Tibial nerve (tissue), 4 donors: ENCODE measurements at regions not wholly inside any gene's neighbourhood (a gene's known extent, or its start where the extent isn't known, plus 50 kb on each side); places are given as distances from the start of the nearest gene placed in this dataset.

ENCODE experiments used
- DNase-seq, 2 donors: peaks; one replicate each; pipeline ENCODE4 v3.0.0-alpha.2; 2019; ENCODE audit warnings: low spot score in 2 of 2
- H3K27ac ChIP-seq, 4 donors: fragments of 200-600 bp; sonication (generic) in 3 of 4; one replicate each; pipeline ENCODE4 v1.5.1; 2017 to 2019; ENCODE audit warnings: mild to moderate bottlenecking in 1 of 4
- H3K27me3 ChIP-seq, 2 donors: fragments of 200-600 bp; sonication (generic) in 1 of 2; one replicate each; pipeline versions ENCODE4 v1.5.1 to v1.6.0; 2017 to 2019
- H3K36me3 ChIP-seq, 3 donors: fragments of 200-600 bp; sonication (generic); one replicate each; pipeline ENCODE4 v1.5.1; 2018 to 2019
- H3K4me1 ChIP-seq, 4 donors: fragments of 200-600 bp; sonication (generic) in 3 of 4; one replicate each; pipeline ENCODE4 v1.5.1; 2017 to 2019
- H3K4me3 ChIP-seq, 4 donors: fragments of 200-600 bp; sonication (generic) in 3 of 4; one replicate each; pipeline ENCODE4 v1.5.1; 2017 to 2019; ENCODE audit warnings: mild to moderate bottlenecking in 1 of 4, moderate library complexity in 1 of 4
- H3K9me3 ChIP-seq, 4 donors: fragments of 200-600 bp; sonication (generic) in 3 of 4; one replicate each; pipeline ENCODE4 v1.5.1; 2017 to 2019
- EP300 ChIP-seq, 2 donors: sonication (generic); formaldehyde crosslinking; IDR thresholded peaks; one replicate each; pipeline ENCODE4 v1.6.1; 2017; ENCODE audit warnings: antibody characterized with exemption in 2 of 2, mild to moderate bottlenecking in 1 of 2
- POLR2A ChIP-seq, 2 donors: fragments of 450-650 bp; IDR thresholded peaks; one replicate each; pipeline ENCODE4 v1.6.1; 2017; ENCODE audit warnings: antibody characterized with exemption in 2 of 2, mild to moderate bottlenecking in 2 of 2, moderate library complexity in 2 of 2
- WGBS, 2 donors: methylation state at CpG; one replicate each; pipeline ENCODE4 v1.1.5; 2018; 5-methylcytosine and 5-hydroxymethylcytosine counted together
- TF ChIP-seq, protein P1 (sequence below), 5 experiments: fragments of 200-600 bp in 3 of 5; fragments of 450-650 bp in 2 of 5; sonication (generic) in 3 of 5; IDR thresholded peaks; one replicate each; pipeline ENCODE4 v1.5.1; 2016 to 2019; ENCODE audit warnings: antibody characterized with exemption in 5 of 5, mild to moderate bottlenecking in 3 of 5, moderate library complexity in 2 of 5

DNA sequence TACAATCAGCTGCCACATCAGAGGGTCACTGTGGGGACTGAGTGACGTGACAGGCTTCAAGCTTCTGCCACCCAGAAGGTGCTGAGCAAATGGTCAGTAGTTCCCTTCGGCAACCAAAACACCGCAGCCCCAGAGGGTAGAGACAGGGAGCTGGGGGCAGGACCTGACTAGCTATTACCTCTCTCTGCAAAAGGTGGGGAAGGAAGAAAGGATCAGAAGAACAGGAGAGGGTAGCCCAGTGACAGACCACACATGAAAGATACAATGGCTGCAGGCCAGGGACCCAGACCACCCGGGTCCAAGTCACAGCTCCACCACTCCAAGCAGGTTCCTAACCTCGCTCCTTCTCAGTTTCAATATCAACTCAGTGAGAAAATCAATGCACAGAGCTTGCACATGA is 377.1 kb downstream of the NPHP4 start:
- 65 to 73% methylated on average over 5 of the region's 5 CpGs for WGBS, 2 donors
- no peak for DNase-seq
- Histone ChIP-seq H3K9me3 (peaks cover 0 to under 1% (median 0%) of the 10 kb centered on the region in 4 donors), H3K27me3 (no peaks in the 10 kb centered on the region), H3K36me3 (no peaks in the 10 kb centered on the region), H3K4me1 (no peaks in the 10 kb centered on the region), H3K27ac (no peak overlapping the region), H3K4me3 (no peak overlapping the region)
- no peak for TF ChIP-seq POLR2A (IDR thresholded peaks at IDR 0.05)
- TF ChIP-seq, protein P1, sequence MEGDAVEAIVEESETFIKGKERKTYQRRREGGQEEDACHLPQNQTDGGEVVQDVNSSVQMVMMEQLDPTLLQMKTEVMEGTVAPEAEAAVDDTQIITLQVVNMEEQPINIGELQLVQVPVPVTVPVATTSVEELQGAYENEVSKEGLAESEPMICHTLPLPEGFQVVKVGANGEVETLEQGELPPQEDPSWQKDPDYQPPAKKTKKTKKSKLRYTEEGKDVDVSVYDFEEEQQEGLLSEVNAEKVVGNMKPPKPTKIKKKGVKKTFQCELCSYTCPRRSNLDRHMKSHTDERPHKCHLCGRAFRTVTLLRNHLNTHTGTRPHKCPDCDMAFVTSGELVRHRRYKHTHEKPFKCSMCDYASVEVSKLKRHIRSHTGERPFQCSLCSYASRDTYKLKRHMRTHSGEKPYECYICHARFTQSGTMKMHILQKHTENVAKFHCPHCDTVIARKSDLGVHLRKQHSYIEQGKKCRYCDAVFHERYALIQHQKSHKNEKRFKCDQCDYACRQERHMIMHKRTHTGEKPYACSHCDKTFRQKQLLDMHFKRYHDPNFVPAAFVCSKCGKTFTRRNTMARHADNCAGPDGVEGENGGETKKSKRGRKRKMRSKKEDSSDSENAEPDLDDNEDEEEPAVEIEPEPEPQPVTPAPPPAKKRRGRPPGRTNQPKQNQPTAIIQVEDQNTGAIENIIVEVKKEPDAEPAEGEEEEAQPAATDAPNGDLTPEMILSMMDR (IDR thresholded peaks at IDR 0.05) = no peak
- TF ChIP-seq EP300 (IDR thresholded peaks at IDR 0.05) = no peak

GRCh38 chr1:5613900-5614299 is 378.3 kb downstream of the NPHP4 start:
- H3K9me3 ChIP-seq = peaks cover 0 to 8% (median 0%) of the 10 kb centered on the region in 4 donors
- H3K4me1 ChIP-seq = no peaks in the 10 kb centered on the region
- H3K36me3 ChIP-seq = no peaks in the 10 kb centered on the region
- no peak overlapping the region for H3K4me3 ChIP-seq
- WGBS, 2 donors = 67 to 71% methylated on average over 4 of the region's 4 CpGs
- no peak overlapping the region for H3K27ac ChIP-seq
- TF ChIP-seq EP300 (IDR thresholded peaks at IDR 0.05) (no peak), POLR2A (IDR thresholded peaks at IDR 0.05) (no peak)
- TF ChIP-seq, protein P1 (IDR thresholded peaks at IDR 0.05) = no peak
- DNase-seq = no peak
- no peaks in the 10 kb centered on the region for H3K27me3 ChIP-seq

- 87 to 91% methylated on average over 3 of the region's 3 CpGs for WGBS, 2 donors
- peaks cover 0 to 20% (median 2%) of the 10 kb centered on the region in 4 donors for H3K9me3 ChIP-seq
- H3K36me3 ChIP-seq = no peaks in the 10 kb centered on the region
- H3K27me3 ChIP-seq = no peaks in the 10 kb centered on the region
- H3K4me3 ChIP-seq = no peak overlapping the region
- DNase-seq = no peak
- H3K27ac ChIP-seq = no peak overlapping the region
- no peak for TF ChIP-seq POLR2A (IDR thresholded peaks at IDR 0.05)
- TF ChIP-seq EP300 (IDR thresholded peaks at IDR 0.05) = no peak
- TF ChIP-seq, protein P1 (IDR thresholded peaks at IDR 0.05) = no peak
- no peaks in the 10 kb centered on the region for H3K4me1 ChIP-seq
These were observed 380.4 kb downstream of the NPHP4 start for GRCh38 chr1:5611851-5612250.

GRCh38 chr1:5611431-5611830 is 380.8 kb downstream of the NPHP4 start:
- Histone ChIP-seq H3K27ac (no peak overlapping the region), H3K9me3 (peaks cover 0 to 20% (median 2%) of the 10 kb centered on the region in 4 donors), H3K4me3 (no peak overlapping the region), H3K4me1 (no peaks in the 10 kb centered on the region), H3K27me3 (no peaks in the 10 kb centered on the region), H3K36me3 (no peaks in the 10 kb centered on the region)
- TF ChIP-seq EP300 (IDR thresholded peaks at IDR 0.05) (no peak), POLR2A (IDR thresholded peaks at IDR 0.05) (no peak)
- TF ChIP-seq, protein P1 (IDR thresholded peaks at IDR 0.05) = no peak
- WGBS, 2 donors = 74 to 90% methylated on average over 2 of the region's 2 CpGs
- DNase-seq = no peak

DNA sequence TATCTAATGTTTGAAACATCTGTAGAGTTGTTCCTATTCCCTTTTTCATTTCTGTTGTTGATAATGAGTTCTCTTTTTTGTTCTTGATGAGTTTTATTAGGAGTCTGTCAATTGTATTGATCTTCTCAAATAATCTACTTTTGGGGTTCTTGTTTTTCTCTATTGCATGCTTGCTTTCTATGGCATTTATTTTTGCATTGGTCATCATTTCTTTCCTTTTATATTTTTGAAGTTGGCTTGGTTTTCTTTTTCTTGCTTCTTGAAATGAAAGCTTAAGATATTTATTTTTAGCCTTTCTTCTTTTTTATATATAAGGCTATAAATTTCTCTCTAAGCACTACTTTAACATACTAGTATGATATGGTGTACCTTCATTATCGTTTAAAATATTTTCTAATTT is 381.8 kb downstream of the NPHP4 start:
- WGBS, 2 donors = 91 to 94% methylated on average over 1 of the region's 1 CpG
- TF ChIP-seq, protein P1 (IDR thresholded peaks at IDR 0.05) = no peak
- TF ChIP-seq POLR2A (IDR thresholded peaks at IDR 0.05) = no peak
- no peak for TF ChIP-seq EP300 (IDR thresholded peaks at IDR 0.05)
- no peak for DNase-seq
- no peak overlapping the region for H3K4me3 ChIP-seq
- H3K36me3 ChIP-seq = no peaks in the 10 kb centered on the region
- peaks cover 0 to 20% (median 2%) of the 10 kb centered on the region in 4 donors for H3K9me3 ChIP-seq
- H3K4me1 ChIP-seq = no peaks in the 10 kb centered on the region
- no peaks in the 10 kb centered on the region for H3K27me3 ChIP-seq
- H3K27ac ChIP-seq = no peak overlapping the region
